Superior temporal gyrus (tissue), 1 donor: ENCODE measurements at regions not wholly inside any gene's neighbourhood (a gene's known extent, or its start where the extent isn't known, plus 50 kb on each side); places are given as distances from the start of the nearest gene placed in this dataset.
A peak's percentile ranks its signal among the peaks of the same experiment; 100 is the strongest.

Experiments used
- DNase-seq: peaks from one replicate; pipeline ENCODE4 v3.0.0-alpha.2; 2016; ENCODE audit errors: extremely low spot score

GRCh38 chr2:240208631-240209211, 68.3 kb upstream of the OTOS start:
- no peak for DNase-seq

GRCh38 chr2:240209493-240209892, 69.0 kb upstream of the OTOS start:
- no peak for DNase-seq

- DNase-seq: no peak
Observed at GRCh38 chr2:240210198-240210965, 69.9 kb upstream of the OTOS start.

DNA sequence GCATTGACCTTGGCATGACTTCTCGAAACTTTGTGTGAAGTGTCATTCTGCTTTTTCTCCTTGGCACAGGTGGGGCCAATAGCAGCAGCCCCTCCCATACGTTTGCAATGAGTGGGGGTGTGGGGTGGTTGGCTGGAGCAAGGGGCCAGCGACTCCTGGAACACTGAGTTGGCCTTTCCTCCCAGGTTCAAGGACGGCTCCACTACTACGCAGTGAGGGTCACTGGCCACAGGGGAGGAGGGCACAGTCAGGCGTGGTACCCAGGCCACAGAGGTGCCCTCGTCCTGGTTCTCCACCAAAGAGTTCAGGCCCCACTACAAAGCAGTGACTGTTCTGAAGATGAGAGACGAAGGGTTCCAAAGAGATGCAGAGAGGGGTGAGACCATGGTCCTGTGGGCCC, 70.6 kb upstream of the OTOS start:
- no peak for DNase-seq

DNA sequence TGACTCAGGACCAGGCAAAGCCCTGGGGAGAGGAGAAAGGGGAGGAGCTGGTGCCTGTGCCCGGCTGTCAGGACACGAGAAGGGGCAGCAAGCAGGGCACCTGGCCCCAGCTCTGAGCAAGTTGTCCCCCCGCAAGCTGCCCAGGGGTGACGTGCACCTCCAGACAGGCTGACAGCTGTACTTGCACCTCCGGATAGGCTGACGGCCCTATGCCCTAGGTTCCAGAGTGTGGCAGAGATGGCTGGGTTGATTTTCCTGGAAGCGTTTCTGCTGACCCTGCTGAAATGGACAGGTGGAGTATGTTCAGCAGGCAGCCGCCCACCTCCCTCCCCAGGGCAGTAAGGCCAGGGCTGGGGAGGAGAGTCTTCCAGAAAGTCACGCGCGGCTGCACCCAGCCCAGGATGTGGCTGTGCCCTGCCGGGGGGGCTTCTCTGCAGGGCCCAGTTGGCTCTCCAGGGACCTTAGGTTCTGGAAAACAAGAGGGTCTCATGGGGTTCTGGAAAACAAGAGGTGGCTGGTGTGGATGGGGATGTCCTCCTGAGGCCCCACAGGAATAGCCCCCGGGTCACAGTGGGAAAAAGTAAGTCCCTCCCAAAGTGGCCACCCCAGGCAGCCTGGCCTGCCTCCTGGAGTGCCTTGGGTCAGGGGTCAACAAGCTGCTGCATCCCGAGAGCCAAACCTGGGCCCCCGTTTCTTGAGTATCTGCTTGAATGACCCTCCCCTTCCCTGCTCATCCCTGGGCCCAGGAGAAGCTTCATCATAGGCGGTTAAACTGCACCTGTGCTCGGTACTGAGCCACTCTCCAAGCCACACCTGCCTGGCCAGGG, 71.4 kb upstream of the OTOS start:
- DNase-seq: no peak

DNA sequence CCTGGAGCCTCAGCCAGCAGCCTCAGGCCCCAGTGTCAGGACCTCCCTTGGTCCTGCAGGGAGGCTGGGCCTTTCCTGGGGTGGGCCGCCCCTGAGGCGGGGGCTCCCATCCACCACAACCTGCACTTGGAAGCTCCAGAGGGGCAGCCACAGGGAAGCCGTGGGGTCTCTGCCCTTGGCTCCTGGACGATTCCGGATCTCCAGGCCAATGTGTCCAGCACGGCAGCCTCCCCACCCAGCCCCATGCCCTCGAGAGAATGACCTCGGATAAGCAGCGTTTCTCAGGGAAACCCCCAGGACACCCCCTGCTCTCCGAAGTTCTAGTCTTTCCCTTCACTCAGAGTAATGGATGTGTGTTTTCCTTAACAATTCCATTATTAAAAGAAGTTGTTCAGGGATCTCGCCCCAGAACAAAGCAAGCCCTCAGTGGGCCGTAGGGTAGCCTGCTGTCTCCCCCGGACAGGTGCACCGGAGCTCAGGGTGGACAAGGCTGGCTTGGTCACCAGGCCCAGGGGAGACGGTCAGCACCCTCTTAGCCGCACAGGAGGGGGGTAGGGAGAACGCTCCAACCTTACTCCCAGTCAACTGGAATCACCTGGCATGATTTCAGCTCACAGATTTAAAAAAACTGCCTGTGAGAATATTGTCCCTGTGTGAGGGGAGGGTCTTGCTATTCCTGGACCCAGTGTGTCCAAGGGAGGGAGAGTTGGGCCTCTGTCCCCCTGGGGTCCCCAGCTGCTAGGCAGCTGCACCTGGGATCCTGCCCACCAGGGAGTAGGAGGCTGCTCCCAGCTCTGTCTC, 72.2 kb upstream of the OTOS start:
- DNase-seq: no peak

DNA sequence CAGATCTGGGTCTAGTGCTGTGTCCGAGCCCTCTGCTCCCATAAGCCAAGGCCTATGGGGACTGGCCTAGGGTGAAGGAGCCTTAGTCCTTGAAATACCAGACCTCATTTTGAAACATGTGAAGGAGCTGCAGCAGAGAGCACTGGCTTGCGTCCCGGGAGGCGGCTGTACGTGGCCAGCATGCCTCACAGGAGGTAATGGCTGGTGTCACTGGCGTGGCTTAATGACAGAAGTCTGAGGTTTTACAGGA, 72.7 kb upstream of the OTOS start:
- no peak for DNase-seq

GRCh38 chr2:240213476-240214421, 73.3 kb upstream of the OTOS start:
- DNase-seq: peak; percentile 33

GRCh38 chr2:240214790-240215675, 74.6 kb upstream of the OTOS start:
- DNase-seq: no peak

- DNase-seq: no peak
Observed at GRCh38 chr2:240215676-240216051, 75.2 kb upstream of the OTOS start.

DNA sequence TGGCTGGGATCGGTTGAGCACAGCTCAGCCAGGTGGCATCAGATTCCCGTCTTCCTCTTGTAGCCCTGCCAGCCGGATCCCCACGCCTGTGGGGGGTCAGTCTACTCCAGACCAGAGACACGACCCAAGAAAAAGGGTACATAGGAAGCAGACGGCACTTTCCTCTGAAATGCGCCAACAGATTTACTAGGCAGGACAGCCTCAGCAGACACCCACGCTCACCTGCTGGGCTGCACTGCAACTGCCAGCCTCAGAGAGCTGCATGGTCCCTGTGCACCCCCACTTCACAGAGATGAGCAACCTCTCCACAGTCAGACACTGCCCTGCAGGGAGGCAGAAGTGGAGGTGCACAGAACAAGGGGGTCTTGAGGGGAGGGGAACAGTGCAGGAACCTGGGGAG, 75.7 kb upstream of the OTOS start:
- DNase-seq: no peak

DNA sequence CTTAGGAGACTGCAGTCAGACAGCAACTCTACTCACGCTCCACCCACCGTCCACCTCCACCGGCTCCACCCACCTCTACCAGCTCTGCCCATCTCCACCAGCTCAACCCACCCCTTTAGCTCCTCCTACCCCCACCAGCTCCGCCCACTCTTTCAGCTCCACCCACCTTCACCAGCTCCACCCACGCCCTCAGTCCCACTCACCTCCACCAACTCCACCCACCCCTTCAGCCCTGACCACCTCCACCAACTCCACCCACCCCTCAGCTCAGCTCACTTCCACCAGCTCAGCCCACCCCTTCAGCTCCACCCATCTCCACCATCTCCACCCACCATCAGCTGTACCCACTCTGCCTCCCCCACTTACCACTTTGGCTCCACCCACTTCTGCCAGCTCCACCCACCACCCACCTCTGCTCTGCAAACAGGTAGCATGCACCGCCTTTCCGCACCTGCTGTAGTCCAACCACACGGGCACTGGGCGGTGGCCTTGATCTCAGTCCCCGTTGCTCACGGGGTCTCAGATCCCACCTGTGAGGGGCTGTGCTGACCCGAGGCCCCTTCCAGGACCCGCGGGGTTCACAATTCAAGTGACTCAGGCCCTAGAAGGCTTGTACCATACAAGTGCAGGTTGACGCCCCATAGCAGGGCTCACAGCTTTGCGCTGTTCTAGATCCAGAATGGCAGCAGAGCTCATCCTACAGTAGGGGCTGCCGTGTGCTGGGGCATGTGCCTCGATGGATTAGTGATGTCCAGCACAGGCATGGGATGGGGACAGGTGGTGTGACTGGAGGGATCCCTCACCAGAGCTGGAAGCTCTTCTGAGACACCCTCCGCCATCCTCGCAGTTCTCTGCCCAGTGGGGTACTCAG, 77.2 kb upstream of the OTOS start:
- DNase-seq: no peak

DNA sequence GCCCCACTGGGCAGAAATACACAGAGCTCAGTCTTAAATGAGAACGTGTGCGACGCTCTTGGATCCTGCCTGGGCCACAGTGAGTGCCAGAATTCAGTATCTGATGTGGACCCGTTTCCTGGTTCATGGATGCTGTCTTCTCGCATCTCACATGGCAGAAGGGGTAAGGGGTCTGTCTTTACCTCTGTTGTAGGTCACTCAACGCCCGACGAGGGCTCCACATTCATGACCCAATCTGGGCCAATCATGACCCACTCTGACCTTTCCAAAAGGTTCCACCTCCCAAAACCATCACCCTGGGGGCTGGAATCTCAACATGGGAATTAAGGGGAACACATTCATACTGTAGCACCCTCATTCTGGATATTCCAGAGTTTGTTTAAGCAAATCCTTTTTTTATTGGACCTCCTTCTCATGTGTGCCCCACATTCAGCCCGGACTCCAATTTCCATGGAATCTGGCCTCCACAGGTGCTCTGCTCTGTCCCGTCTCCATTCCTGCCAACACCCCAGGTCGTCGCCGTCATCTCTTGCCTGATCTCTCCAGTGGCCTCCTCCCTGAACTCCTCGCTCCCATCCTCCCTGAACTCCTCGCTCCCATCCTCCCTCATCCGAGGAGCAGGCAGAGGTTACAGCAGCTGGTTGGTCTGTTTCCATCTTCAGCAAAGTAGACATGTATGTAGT, 78.9 kb upstream of the OTOS start:
- no peak for DNase-seq

DNA sequence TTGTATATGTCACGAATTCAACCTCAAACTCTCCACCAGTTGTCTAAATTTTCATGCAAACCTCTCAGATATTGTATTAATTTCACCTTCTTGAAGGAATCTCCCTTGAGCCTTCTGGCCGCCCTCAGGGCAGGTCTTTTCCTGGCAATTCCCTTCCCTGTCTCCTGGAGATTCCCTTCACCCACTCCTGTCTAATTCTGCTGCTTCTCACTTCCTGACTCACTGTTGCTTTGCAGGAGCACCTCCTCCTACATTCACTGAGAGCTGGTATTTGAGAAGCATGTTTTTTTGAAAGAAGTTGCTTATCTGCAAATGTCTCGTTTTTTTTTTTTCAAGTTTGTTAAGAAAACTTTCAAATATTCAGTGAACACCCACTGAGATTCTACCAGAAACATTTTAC, 79.9 kb upstream of the OTOS start:
- peak; percentile 40 for DNase-seq

DNA sequence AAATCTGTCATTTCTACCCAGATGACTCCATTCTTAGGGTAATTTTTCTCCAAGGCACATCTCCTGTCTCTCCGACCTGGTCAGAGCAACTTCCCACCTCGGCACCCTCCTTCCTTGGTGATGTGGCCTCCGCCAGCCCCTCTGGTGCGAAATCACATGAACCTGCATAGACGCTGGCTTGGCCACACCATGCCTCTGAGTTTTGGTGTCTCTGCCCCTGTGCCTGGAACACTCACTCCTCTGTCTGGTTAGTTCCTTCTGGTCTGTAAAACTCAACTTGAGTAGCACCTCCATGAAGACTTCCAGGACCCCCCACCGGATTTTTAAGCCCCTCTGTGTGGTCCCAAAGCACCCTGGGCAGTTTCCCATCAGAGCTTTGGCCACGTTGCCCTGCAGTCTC, 83.2 kb upstream of the OTOS start:
- DNase-seq: no peak

- no peak for DNase-seq
Observed at GRCh38 chr2:240224676-240225075, 84.2 kb upstream of the OTOS start.

- DNase-seq: no peak
Observed at GRCh38 chr2:240225131-240225530, 84.7 kb upstream of the OTOS start.

GRCh38 chr2:240225660-240226475, 85.4 kb upstream of the OTOS start:
- DNase-seq: no peak
